GM12874 (cell line): ENCODE measurements at regions not wholly inside any gene's neighbourhood (a gene's known extent, or its start where the extent isn't known, plus 50 kb on each side); places are given as distances from the start of the nearest gene placed in this dataset.
A peak's percentile ranks its signal among the peaks of the same experiment; 100 is the strongest.

ENCODE experiments used
- TF ChIP-seq, protein P1 (sequence below): IDR thresholded peaks from 2 replicates; pipeline ENCODE4 v1.5.1; 2011; ENCODE audit warnings: low read depth, mild to moderate bottlenecking, control low read depth, low read length, moderate library complexity; ENCODE audit not compliant: insufficient read depth

- TF ChIP-seq, protein P1, sequence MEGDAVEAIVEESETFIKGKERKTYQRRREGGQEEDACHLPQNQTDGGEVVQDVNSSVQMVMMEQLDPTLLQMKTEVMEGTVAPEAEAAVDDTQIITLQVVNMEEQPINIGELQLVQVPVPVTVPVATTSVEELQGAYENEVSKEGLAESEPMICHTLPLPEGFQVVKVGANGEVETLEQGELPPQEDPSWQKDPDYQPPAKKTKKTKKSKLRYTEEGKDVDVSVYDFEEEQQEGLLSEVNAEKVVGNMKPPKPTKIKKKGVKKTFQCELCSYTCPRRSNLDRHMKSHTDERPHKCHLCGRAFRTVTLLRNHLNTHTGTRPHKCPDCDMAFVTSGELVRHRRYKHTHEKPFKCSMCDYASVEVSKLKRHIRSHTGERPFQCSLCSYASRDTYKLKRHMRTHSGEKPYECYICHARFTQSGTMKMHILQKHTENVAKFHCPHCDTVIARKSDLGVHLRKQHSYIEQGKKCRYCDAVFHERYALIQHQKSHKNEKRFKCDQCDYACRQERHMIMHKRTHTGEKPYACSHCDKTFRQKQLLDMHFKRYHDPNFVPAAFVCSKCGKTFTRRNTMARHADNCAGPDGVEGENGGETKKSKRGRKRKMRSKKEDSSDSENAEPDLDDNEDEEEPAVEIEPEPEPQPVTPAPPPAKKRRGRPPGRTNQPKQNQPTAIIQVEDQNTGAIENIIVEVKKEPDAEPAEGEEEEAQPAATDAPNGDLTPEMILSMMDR = no peak
These were observed 119.0 kb upstream of the DST start for GRCh38 chr6:56761651-56762050.

DNA sequence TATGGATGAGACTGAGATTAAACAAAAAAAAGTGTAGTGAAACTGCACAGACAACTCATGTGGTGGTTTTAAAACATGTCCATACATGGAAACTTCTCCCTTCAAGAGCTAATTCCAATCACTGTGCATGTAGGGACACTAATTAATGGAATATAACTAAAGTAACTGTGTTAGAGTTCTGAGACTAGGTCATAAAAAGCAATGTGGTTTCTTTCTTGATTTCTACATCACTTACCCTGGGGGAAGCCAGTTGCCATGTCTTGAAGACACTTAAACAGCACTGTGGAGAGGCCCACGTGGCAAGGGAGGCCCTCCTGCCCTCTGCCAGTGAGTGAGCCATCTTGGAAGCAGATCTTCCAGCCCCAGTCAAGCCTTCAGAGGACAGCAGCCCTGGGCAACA, 118.2 kb upstream of the DST start:
- TF ChIP-seq, protein P1 = no peak

GRCh38 chr6:56759521-56759920, 116.8 kb upstream of the DST start:
- TF ChIP-seq, protein P1 = no peak

DNA sequence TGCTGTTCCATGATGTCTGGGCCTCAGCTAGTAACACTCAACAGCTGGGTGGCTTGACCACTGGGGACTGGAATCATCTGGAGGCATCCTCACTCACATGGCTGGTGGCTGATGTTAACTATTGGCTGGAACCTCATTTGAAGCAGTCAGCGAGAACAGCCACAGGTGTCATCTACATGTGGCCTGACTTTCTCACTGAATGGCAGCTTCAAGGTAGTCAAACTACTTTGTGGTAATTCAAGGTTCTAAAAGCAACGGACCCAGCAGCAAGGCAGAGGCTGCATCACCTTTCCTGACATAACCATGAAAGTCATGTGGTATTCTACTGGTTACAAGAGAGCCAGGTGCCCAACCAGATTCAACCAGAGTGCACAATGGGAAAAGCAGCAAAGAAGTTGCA, 115.9 kb upstream of the DST start:
- TF ChIP-seq, protein P1 = no peak

GRCh38 chr6:56758120-56758519, 115.4 kb upstream of the DST start:
- TF ChIP-seq, protein P1 = no peak

DNA sequence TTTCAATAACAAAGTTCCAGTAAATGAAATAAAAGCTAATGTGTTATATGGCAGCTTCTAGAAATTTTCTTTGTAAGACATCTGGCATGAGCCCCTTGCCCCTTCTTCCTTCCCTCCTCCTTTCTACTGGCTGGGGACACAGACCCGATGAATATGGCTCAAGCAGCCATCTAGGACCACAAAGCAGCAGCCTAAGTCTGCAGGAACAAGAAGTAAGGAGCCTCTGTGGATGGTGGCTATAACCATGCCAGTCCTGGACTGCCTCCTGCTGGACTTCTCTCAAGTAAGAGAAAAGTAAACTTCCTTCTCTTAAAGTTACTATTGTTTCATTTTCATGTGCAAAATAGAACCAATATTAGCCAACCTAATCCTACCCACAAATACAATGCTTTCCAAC, 114.9 kb upstream of the DST start:
- TF ChIP-seq, protein P1 = peak; percentile 31; the same call in 1 of the 2 replicates

DNA sequence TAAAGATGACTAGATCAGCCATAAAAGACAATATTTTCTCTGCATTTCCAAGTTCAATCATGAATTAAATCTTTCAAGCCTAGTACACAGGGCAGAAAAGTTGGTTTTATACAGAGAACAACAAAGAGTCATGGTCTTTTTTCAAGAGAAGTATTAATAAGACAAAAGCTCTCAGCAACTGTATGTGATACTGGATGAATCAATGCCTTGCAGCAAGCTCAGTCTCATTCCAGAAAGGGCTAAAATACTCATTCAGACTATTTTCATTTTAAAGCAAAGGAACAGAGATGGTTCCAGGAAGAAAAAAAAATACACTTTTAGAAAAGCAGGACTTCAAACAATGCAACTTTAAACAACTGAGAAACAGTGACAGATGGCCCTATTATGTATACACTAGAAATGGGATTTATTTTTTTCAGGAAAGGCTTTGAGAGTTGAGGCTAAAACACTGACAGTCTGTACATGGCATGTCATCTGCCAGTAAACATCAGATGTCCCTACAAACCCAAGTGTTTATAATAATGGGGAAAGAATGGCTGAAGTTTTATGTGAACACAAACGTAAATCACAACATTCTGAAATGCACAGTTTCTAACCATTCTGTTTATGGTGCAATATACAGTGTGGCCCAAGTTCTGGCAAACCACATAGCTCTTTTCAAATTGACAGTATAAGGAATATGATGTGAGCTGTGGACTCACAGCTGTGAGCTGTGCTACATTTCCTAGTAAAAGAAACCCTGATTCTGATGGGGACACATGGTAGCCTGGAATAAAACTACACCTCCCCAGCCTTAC, 114.3 kb upstream of the DST start:
- TF ChIP-seq, protein P1 = no peak
